Activated gamma-delta T cell treated with Interleukin-2 at 50 U/mL for 16 hours (primary cell): ENCODE measurements at regions not wholly inside any gene's neighbourhood (a gene's known extent, or its start where the extent isn't known, plus 50 kb on each side); places are given as distances from the start of the nearest gene placed in this dataset.
"Not testable (repeated sequence)": the region's sequence is repeated elsewhere in the genome, so short reads cannot be mapped to it uniquely, and the experiment has no call there.

Source experiments
- DNase-seq: peaks from one replicate; pipeline ENCODE4 v3.0.0-alpha.2; 2020

GRCh38 chr3:56954125-56954524 is 106.3 kb upstream of the SPATA12 start:
- no peak for DNase-seq

GRCh38 chr3:56952846-56953245 is 107.6 kb upstream of the SPATA12 start:
- no peak for DNase-seq

GRCh38 chr3:56952061-56952460 is 108.4 kb upstream of the SPATA12 start:
- DNase-seq, result no peak

DNA sequence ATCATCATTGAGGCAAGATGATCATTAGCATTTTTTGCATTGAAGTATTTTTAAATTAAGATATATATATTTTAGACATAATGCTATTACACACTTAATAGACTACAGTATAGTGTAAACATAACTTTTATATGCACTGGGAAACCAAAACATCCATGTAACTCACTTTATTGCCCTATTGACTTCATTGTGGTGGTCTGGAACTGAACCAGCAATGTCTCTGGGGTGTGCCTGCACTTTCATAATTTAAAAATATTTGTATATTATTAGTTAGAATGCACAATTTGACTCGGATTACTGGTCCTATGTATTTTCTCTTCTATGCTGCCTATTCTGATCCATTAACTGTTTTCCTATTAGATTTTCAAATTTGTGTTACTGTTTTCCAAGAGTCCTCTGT is 109.1 kb upstream of the SPATA12 start:
- DNase-seq, result no peak

DNA sequence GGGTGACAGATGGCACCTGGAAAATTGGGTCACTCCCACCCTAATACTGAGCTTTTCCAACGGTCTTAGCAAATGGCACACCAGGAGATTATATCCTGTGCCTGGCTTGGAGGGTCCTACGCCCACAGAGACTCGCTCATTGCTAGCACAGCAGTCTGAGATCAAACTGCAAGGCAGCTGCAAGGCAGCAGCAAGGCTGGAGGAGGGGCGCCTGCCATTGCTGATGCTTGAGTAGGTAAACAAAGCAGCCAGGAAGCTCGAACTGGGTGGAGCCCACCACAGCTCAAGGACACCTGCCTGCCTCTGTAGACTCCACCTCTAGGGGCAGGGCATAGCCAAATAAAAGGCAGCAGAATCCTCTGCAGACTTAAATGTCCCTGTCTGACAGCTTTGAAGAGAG is 115.1 kb upstream of the SPATA12 start:
- DNase-seq, result not testable (repeated sequence)

GRCh38 chr3:56942523-56942922 is 117.9 kb upstream of the SPATA12 start:
- no peak for DNase-seq

DNA sequence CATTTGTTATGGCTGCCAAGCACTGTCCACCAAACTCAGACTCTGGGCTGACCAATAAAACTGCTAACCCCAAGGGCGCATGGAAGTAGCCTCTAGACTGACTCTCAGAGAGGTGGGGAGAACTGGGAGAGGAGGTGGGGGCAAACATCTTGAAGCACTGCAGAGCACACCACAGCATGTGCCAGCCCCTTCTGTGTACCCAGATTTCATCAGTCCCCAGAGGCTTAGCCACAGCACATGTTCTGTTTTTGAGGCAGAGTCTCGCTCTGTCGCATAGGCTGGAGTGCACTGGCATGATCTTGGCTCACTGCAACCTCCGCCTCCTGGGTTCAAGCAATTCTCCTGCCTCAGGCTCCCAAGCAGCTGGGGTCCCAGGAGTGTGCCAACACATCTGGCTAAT is 119.5 kb upstream of the SPATA12 start:
- no peak for DNase-seq

- no peak for DNase-seq
These were observed 120.1 kb upstream of the SPATA12 start for GRCh38 chr3:56940321-56940720.

DNA sequence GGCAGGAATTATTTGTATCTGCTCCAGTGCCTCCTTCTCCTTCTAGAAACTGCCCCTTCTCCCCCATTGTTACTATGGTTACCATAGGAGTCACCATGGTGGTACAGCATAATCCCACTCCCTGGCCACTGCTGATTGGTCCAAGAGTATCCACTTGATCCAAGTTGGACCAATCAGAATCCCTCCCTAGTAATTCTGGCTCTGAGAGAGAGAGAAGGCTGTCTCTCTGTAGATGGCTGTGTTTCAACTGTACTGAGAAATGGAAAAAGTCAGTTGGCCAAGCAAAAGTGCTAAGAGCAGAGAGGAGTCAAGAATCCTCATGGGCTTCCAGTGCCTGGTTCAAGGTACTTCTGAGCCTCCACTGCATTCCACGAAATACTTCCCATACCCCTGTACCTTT is 120.6 kb upstream of the SPATA12 start:
- DNase-seq, result no peak

- no peak for DNase-seq
These were observed 121.9 kb upstream of the SPATA12 start for GRCh38 chr3:56938530-56938929.

GRCh38 chr3:56937580-56937979 is 122.9 kb upstream of the SPATA12 start:
- DNase-seq, result no peak

DNA sequence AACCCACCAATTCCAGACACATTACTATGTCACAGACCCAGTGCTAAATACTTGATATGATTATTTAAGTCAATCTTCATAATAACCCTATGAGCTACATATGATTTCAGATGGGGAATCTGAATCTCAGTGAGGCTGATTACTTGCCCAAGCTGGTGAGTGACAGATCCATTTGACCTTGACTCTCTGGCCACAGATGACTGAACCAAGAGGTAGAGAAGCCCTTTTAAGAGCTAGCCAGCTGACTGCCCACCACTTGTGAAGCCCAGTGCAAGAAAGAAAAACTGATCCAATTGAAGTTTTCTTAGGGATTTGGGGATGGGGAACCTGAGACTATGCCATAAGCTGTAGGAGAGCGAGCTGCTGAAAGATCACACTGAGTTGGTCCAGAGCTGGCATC is 124.7 kb upstream of the SPATA12 start:
- DNase-seq, result no peak

GRCh38 chr3:56934481-56934880 is 126.0 kb upstream of the SPATA12 start:
- DNase-seq, result not testable (repeated sequence)

- DNase-seq, result no peak
These were observed 126.7 kb upstream of the SPATA12 start for GRCh38 chr3:56933803-56934202.

- no peak for DNase-seq
These were observed 127.6 kb upstream of the SPATA12 start for GRCh38 chr3:56932866-56933265.

GRCh38 chr3:56931836-56932235 is 128.6 kb upstream of the SPATA12 start:
- no peak for DNase-seq

DNA sequence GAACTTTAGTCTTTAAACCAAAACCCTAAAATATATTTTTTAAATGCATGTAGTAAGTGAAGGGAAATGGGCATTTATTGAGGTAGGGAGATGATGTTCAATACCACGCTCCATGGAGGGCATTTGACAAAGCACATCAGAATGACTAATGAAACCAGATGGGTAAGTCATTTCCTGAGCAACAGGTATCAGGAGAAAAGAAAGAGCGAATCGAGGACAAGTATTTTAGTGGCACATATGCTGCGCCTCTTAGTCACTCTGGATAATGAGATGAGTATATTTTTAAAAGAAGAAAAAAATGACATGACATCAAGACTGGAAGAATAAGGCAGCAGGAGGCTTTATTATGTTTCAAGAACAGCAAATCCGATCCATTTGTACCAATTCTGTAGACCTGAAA is 129.0 kb upstream of the ARHGEF3 start:
- DNase-seq, result no peak

DNA sequence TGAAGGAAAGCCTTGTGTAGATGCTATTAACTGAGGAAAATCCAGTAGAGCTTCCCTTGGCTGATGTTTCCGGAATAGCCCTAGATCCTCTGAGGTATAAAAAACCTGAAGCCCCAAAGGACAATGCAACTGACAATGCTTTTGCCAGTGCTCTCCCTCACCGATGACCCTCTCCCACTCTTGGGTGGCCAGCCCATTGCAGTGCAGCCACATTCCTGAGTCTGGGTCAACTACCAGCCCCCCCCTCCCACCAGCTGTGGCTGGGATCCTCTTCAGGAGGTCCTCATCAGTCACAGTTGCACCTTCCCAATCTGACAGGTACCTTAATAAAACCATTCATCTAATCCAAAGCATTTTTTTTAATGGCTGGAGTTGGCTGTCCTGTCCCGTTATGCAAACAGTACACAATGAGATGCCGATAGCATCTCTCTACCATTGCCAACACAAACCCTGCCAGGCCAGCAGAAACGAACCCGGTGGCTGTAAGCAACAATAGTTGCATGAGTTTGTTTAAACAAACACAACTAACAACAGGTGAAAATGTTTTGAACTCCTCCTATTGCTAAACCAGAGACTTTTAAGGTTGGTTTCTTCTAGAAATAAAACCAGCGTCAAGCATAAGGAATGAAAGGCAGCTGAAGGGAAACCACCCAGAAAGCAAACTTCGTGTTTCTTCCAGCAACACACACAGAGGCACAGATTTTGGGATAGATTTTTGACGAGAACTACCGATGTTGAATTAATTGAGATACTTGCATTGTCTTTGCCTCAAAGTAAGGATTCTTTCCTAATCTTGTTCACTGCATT is 128.3 kb upstream of the ARHGEF3 start:
- no peak for DNase-seq

- DNase-seq, result peak; percentile 33
These were observed 126.8 kb upstream of the ARHGEF3 start for GRCh38 chr3:56928379-56929068.

- DNase-seq, result no peak
These were observed 126.1 kb upstream of the ARHGEF3 start for GRCh38 chr3:56927855-56928254.

DNA sequence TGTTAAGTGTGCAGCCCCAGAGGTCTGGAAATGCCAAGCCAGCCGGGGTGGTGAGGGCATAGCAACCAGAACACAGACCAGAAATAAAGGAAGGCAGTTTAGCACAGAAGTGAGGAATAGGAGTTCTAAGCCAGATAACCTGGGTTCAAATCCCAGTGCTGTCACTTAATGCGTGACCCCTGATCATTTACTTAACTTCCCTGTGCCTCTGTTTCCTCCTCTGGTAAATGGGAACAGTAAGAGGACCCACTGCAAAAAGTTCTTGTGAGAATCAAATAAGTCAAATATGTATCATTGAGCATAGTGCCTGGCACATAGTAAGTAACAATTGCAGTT is 125.2 kb upstream of the ARHGEF3 start:
- DNase-seq, result no peak

DNA sequence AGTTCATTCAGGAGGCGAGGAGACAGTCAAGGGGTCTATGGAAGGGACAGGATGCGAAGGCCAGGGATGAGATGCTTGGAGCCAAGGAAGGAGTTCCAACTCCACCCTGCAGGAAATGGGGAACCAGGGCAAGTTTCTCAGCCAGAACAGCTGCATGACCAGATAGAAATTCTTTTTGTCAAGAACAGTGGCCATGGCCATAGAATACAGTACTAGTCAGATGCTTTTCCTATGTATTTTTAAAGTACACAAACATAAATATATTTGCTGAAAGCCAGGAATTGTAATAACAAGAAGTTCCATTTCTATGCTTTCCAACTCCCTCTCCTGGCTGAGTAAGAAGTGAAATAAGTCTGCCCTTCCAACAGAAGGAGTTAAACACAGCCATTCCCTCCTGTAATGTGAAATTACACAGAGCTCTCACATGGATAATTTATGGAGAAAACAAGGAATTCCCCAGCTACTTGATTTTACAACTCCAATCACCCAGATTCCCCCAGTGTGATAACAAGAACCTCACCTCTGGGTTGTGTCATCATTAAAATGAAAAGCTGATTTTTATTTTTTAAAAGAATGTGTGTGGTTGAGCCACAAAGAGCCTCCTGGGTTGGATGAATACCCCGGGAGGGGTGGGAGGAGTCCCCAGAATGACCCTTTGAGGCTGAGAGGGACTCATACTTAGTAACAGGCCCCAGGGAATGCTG is 124.6 kb upstream of the ARHGEF3 start:
- no peak for DNase-seq

DNA sequence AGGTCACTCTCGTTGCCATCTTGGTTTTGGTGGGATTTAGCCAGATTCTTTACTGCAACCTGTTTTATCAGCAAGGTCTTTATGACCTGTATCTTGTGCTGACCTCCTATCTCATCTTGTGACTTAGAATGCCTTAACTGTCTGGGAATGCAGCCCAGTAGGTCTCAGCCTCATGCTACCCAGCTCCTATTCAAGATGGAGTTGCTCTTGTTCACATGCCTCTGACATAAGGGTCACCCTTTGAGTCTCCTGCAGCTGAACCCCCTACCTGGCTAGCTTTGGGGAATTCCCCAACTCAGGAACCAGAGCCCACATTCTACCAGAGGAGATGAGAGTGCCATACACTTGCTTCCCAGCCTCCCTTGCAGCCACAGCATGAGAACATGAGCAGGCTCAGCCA is 123.0 kb upstream of the ARHGEF3 start:
- DNase-seq, result not testable (repeated sequence)
